SH-SY5Y (cell line): ENCODE measurements at regions not wholly inside any gene's neighbourhood (a gene's known extent, or its start where the extent isn't known, plus 50 kb on each side); places are given as distances from the start of the nearest gene placed in this dataset.

ENCODE experiments used
- GATA2 ChIP-seq: IDR thresholded peaks from 2 replicates; pipeline ENCODE4 v1.6.1; 2011; ENCODE audit warnings: mild to moderate bottlenecking, low read depth, low read length
- GATA3 ChIP-seq: IDR thresholded peaks from 2 replicates; pipeline ENCODE4 v1.6.1; 2011; ENCODE audit warnings: low read depth, mild to moderate bottlenecking, low read length, moderate library complexity

- TF ChIP-seq GATA3: no peak
- no peak for TF ChIP-seq GATA2
Observed at GRCh38 chr10:108684431-108684830, 1238.9 kb downstream of the XPNPEP1 start.
